ENCODE measurements at regions not wholly inside any gene's neighbourhood (a gene's known extent, or its start where the extent isn't known, plus 50 kb on each side); places are given as distances from the start of the nearest gene placed in this dataset.

GRCh38 chr7:17406738-17407137, 108.3 kb downstream of the AHR start:
- Histone ChIP-seq H3K27me3 (no peaks in the 10 kb centered on the region), H3K4me3 (no peak overlapping the region), H3K9me3 (no peaks in the 10 kb centered on the region), H3K4me1 (peaks cover 0 to 6% (median 0%) of the 10 kb centered on the region in 4 donors), H3K27ac (no peak overlapping the region), H3K36me3 (no peaks in the 10 kb centered on the region)
- TF ChIP-seq POLR2A (IDR thresholded peaks at IDR 0.05) = no peak
- TF ChIP-seq CTCF (IDR thresholded peaks at IDR 0.05) = no peak
- DNase-seq = no peak

- Histone ChIP-seq H3K4me1 (peaks cover 0 to 6% (median 0%) of the 10 kb centered on the region in 4 donors), H3K27ac (no peak overlapping the region), H3K27me3 (no peaks in the 10 kb centered on the region), H3K36me3 (no peaks in the 10 kb centered on the region), H3K9me3 (no peaks in the 10 kb centered on the region), H3K4me3 (no peak overlapping the region)
- TF ChIP-seq POLR2A (IDR thresholded peaks at IDR 0.05) (no peak), CTCF (IDR thresholded peaks at IDR 0.05) (no peak)
- DNase-seq = no peak
Measured at GRCh38 chr7:17407229-17407628, 108.8 kb downstream of the AHR start.

- Histone ChIP-seq H3K36me3 (no peaks in the 10 kb centered on the region), H3K4me1 (peaks cover 0 to 6% (median 0%) of the 10 kb centered on the region in 4 donors), H3K27me3 (no peaks in the 10 kb centered on the region), H3K27ac (peak overlapping the region in 1 of 4 donors; percentile 26), H3K4me3 (no peak overlapping the region), H3K9me3 (no peaks in the 10 kb centered on the region)
- peak in 1 of 3 donors; percentile 74 for DNase-seq
- TF ChIP-seq POLR2A (IDR thresholded peaks at IDR 0.05) (no peak), CTCF (IDR thresholded peaks at IDR 0.05) (no peak)
Measured at GRCh38 chr7:17408245-17408903, 109.9 kb downstream of the AHR start.

GRCh38 chr7:17408904-17409290, 110.4 kb downstream of the AHR start:
- Histone ChIP-seq H3K4me1 (peaks cover 0 to 6% (median 0%) of the 10 kb centered on the region in 4 donors), H3K27me3 (no peaks in the 10 kb centered on the region), H3K9me3 (no peaks in the 10 kb centered on the region), H3K4me3 (no peak overlapping the region), H3K36me3 (no peaks in the 10 kb centered on the region), H3K27ac (no peak overlapping the region)
- DNase-seq = no peak
- no peak for TF ChIP-seq POLR2A (IDR thresholded peaks at IDR 0.05)
- TF ChIP-seq CTCF (IDR thresholded peaks at IDR 0.05) = no peak

GRCh38 chr7:17411922-17412321, 113.5 kb downstream of the AHR start:
- DNase-seq = no peak
- H3K36me3 ChIP-seq = no peaks in the 10 kb centered on the region
- H3K27ac ChIP-seq = no peak overlapping the region
- H3K4me3 ChIP-seq = no peak overlapping the region
- no peaks in the 10 kb centered on the region for H3K27me3 ChIP-seq
- no peaks in the 10 kb centered on the region for H3K9me3 ChIP-seq
- TF ChIP-seq POLR2A (IDR thresholded peaks at IDR 0.05) (no peak), CTCF (IDR thresholded peaks at IDR 0.05) (no peak)
- H3K4me1 ChIP-seq = peaks cover 0 to 6% (median 0%) of the 10 kb centered on the region in 4 donors
